ENCODE measurements at regions not wholly inside any gene's neighbourhood (a gene's known extent, or its start where the extent isn't known, plus 50 kb on each side); places are given as distances from the start of the nearest gene placed in this dataset.

DNA sequence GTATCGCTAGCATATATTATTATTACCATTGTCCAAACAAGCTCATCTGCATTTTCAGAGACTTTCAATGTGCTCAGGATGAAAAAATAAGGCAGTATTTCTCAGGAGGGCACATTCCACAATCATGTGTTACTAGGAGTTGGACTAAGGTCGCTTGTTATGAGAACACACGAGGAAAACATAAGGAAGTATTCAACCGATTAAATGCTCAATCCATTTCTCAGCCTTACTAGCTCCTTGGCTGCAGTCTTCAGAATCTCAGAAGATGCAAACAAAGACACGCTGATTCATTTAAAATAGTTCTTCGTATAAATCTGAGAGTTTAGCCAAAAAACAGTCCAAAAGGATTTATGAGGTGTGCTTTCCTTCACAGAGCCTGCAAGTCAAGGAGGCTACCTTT, 82.0 kb upstream of the JAK1 start:
- TF ChIP-seq, protein P1, sequence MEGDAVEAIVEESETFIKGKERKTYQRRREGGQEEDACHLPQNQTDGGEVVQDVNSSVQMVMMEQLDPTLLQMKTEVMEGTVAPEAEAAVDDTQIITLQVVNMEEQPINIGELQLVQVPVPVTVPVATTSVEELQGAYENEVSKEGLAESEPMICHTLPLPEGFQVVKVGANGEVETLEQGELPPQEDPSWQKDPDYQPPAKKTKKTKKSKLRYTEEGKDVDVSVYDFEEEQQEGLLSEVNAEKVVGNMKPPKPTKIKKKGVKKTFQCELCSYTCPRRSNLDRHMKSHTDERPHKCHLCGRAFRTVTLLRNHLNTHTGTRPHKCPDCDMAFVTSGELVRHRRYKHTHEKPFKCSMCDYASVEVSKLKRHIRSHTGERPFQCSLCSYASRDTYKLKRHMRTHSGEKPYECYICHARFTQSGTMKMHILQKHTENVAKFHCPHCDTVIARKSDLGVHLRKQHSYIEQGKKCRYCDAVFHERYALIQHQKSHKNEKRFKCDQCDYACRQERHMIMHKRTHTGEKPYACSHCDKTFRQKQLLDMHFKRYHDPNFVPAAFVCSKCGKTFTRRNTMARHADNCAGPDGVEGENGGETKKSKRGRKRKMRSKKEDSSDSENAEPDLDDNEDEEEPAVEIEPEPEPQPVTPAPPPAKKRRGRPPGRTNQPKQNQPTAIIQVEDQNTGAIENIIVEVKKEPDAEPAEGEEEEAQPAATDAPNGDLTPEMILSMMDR (conservative IDR thresholded peaks at IDR 0.05): no peak
- no peak for TF ChIP-seq EZH2 (IDR thresholded peaks at IDR 0.05; ENCODE audit: low read depth)

Measured in PC-9 (cell line).